Esophagus squamous epithelium (tissue), 4 donors: ENCODE measurements at regions not wholly inside any gene's neighbourhood (a gene's known extent, or its start where the extent isn't known, plus 50 kb on each side); places are given as distances from the start of the nearest gene placed in this dataset.

ENCODE experiments used
- CTCF ChIP-seq, 6 experiments: fragments of 450-650 bp in 4 of 6; fragments of 200-600 bp in 2 of 6; sonication (generic) in 2 of 6; IDR thresholded peaks; one replicate each; pipeline ENCODE4 v1.5.1; 2016 to 2019; ENCODE audit warnings: antibody characterized with exemption in 6 of 6, mild to moderate bottlenecking in 4 of 6, moderate library complexity in 4 of 6
- POLR2A ChIP-seq, 4 donors: fragments of 450-650 bp; IDR thresholded peaks; one replicate each; pipeline ENCODE4 v1.6.1; 2017; ENCODE audit warnings: antibody characterized with exemption in 4 of 4, mild to moderate bottlenecking in 4 of 4, moderate library complexity in 3 of 4

- TF ChIP-seq CTCF (IDR thresholded peaks at IDR 0.05) (no peak), POLR2A (IDR thresholded peaks at IDR 0.05) (no peak)
Measured at GRCh38 chr2:53182601-53183000, 585.0 kb upstream of the CHAC2 start.
